ENCODE measurements at regions not wholly inside any gene's neighbourhood (a gene's known extent, or its start where the extent isn't known, plus 50 kb on each side); places are given as distances from the start of the nearest gene placed in this dataset.
"Not testable (repeated sequence)": the region's sequence is repeated elsewhere in the genome, so short reads cannot be mapped to it uniquely, and the experiment has no call there.

- no peaks in the 10 kb centered on the region for H3K9me3 Mint-ChIP-seq
- intact Hi-C loops (cut with micrococcal nuclease): no loop called here
- H3K4me1 Mint-ChIP-seq (ENCODE audit: low read depth): peaks cover 2% of the 10 kb centered on the region
- no peaks in the 10 kb centered on the region for H3K27me3 Mint-ChIP-seq
- no peaks in the 10 kb centered on the region for H3K36me3 Mint-ChIP-seq (ENCODE audit: low read depth)
- H3K27ac Mint-ChIP-seq: no peak overlapping the region
- H3K4me3 Mint-ChIP-seq: no peak overlapping the region
Measured at GRCh38 chr3:139187154-139187553, 142.5 kb upstream of the PRR23C start.

GRCh38 chr3:139187648-139188047, 143.0 kb upstream of the PRR23C start:
- H3K36me3 Mint-ChIP-seq (ENCODE audit: low read depth): no peaks in the 10 kb centered on the region

GRCh38 chr3:139189943-139190342, 145.3 kb upstream of the PRR23C start:
- Mint-ChIP-seq H3K27ac (no peak overlapping the region), H3K4me3 (no peak overlapping the region), H3K27me3 (no peaks in the 10 kb centered on the region), H3K36me3 (ENCODE audit: low read depth) (no peaks in the 10 kb centered on the region), H3K4me1 (ENCODE audit: low read depth) (no peaks in the 10 kb centered on the region), H3K9me3 (peaks cover 10% of the 10 kb centered on the region)
- intact Hi-C loops (cut with micrococcal nuclease): no loop called here

More at GRCh38 chr3:139187648-139188047, 143.0 kb upstream of the PRR23C start:
- H3K27ac Mint-ChIP-seq: no peak overlapping the region
- H3K27me3 Mint-ChIP-seq: no peaks in the 10 kb centered on the region
- intact Hi-C loops (cut with micrococcal nuclease): no loop called here
- no peak overlapping the region for H3K4me3 Mint-ChIP-seq
- no peaks in the 10 kb centered on the region for H3K4me1 Mint-ChIP-seq (ENCODE audit: low read depth)
- H3K9me3 Mint-ChIP-seq: no peaks in the 10 kb centered on the region

GRCh38 chr3:139194421-139194820, 149.4 kb upstream of the MRPS22 start:
- H3K27me3 Mint-ChIP-seq; H3K4me1 Mint-ChIP-seq (ENCODE audit: low read depth); H3K4me3 Mint-ChIP-seq; intact Hi-C loops (cut with micrococcal nuclease); H3K36me3 Mint-ChIP-seq (ENCODE audit: low read depth); H3K27ac Mint-ChIP-seq: not testable (repeated sequence)
- H3K9me3 Mint-ChIP-seq: peaks cover 32% of the 10 kb centered on the region

GRCh38 chr3:139196146-139196545, 147.7 kb upstream of the MRPS22 start:
- H3K27ac Mint-ChIP-seq; H3K4me3 Mint-ChIP-seq; H3K36me3 Mint-ChIP-seq (ENCODE audit: low read depth); intact Hi-C loops (cut with micrococcal nuclease); H3K27me3 Mint-ChIP-seq; H3K4me1 Mint-ChIP-seq (ENCODE audit: low read depth): not testable (repeated sequence)
- peaks cover 32% of the 10 kb centered on the region for H3K9me3 Mint-ChIP-seq

- Mint-ChIP-seq H3K4me3 (no peak overlapping the region), H3K27ac (no peak overlapping the region), H3K4me1 (ENCODE audit: low read depth) (no peaks in the 10 kb centered on the region), H3K36me3 (ENCODE audit: low read depth) (no peaks in the 10 kb centered on the region), H3K27me3 (no peaks in the 10 kb centered on the region), H3K9me3 (peaks cover 32% of the 10 kb centered on the region)
- intact Hi-C loops (cut with micrococcal nuclease): no loop called here
Measured at GRCh38 chr3:139197251-139197650, 146.6 kb upstream of the MRPS22 start.

- Mint-ChIP-seq H3K9me3 (peaks cover 32% of the 10 kb centered on the region), H3K4me3 (no peak overlapping the region)
Measured at GRCh38 chr3:139198186-139198585, 145.6 kb upstream of the MRPS22 start.

GRCh38 chr3:139198929-139199328, 144.9 kb upstream of the MRPS22 start:
- Mint-ChIP-seq H3K4me3 (no peak overlapping the region), H3K9me3 (peaks cover 32% of the 10 kb centered on the region), H3K36me3 (ENCODE audit: low read depth) (no peaks in the 10 kb centered on the region), H3K27ac (no peak overlapping the region), H3K4me1 (ENCODE audit: low read depth) (no peaks in the 10 kb centered on the region), H3K27me3 (no peaks in the 10 kb centered on the region)
- intact Hi-C loops (cut with micrococcal nuclease): no loop called here

More at GRCh38 chr3:139198186-139198585, 145.6 kb upstream of the MRPS22 start:
- Mint-ChIP-seq H3K27me3 (no peaks in the 10 kb centered on the region), H3K36me3 (ENCODE audit: low read depth) (no peaks in the 10 kb centered on the region), H3K4me1 (ENCODE audit: low read depth) (no peaks in the 10 kb centered on the region), H3K27ac (no peak overlapping the region)
- intact Hi-C loops (cut with micrococcal nuclease): no loop called here

GRCh38 chr3:139199421-139200010, 144.3 kb upstream of the MRPS22 start:
- intact Hi-C loops (cut with micrococcal nuclease): no loop called here

GRCh38 chr3:139201446-139202225, 142.2 kb upstream of the MRPS22 start:
- no peaks in the 10 kb centered on the region for H3K27me3 Mint-ChIP-seq
- H3K4me3 Mint-ChIP-seq: no peak overlapping the region
- no peak overlapping the region for H3K27ac Mint-ChIP-seq
- H3K36me3 Mint-ChIP-seq (ENCODE audit: low read depth): no peaks in the 10 kb centered on the region
- intact Hi-C loops (cut with micrococcal nuclease): no loop called here
- peaks cover 5% of the 10 kb centered on the region for H3K9me3 Mint-ChIP-seq
- H3K4me1 Mint-ChIP-seq (ENCODE audit: low read depth): no peaks in the 10 kb centered on the region

More at GRCh38 chr3:139199421-139200010, 144.3 kb upstream of the MRPS22 start:
- Mint-ChIP-seq H3K27me3 (no peaks in the 10 kb centered on the region), H3K27ac (no peak overlapping the region), H3K36me3 (ENCODE audit: low read depth) (no peaks in the 10 kb centered on the region), H3K9me3 (peaks cover 26% of the 10 kb centered on the region), H3K4me3 (no peak overlapping the region), H3K4me1 (ENCODE audit: low read depth) (no peaks in the 10 kb centered on the region)

GRCh38 chr3:139202226-139202958, 141.4 kb upstream of the MRPS22 start:
- no peaks in the 10 kb centered on the region for H3K4me1 Mint-ChIP-seq (ENCODE audit: low read depth)
- H3K27me3 Mint-ChIP-seq: no peaks in the 10 kb centered on the region
- no peaks in the 10 kb centered on the region for H3K9me3 Mint-ChIP-seq
- H3K27ac Mint-ChIP-seq: no peak overlapping the region
- H3K4me3 Mint-ChIP-seq: no peak overlapping the region
- H3K36me3 Mint-ChIP-seq (ENCODE audit: low read depth): no peaks in the 10 kb centered on the region
- intact Hi-C loops (cut with micrococcal nuclease): no loop called here

GRCh38 chr3:139202959-139203349, 140.9 kb upstream of the MRPS22 start:
- intact Hi-C loops (cut with micrococcal nuclease): no loop called here
- no peaks in the 10 kb centered on the region for H3K27me3 Mint-ChIP-seq
- no peak overlapping the region for H3K4me3 Mint-ChIP-seq
- H3K4me1 Mint-ChIP-seq (ENCODE audit: low read depth): no peaks in the 10 kb centered on the region
- no peaks in the 10 kb centered on the region for H3K9me3 Mint-ChIP-seq
- no peaks in the 10 kb centered on the region for H3K36me3 Mint-ChIP-seq (ENCODE audit: low read depth)
- no peak overlapping the region for H3K27ac Mint-ChIP-seq

- no peak overlapping the region for H3K27ac Mint-ChIP-seq
- H3K27me3 Mint-ChIP-seq: no peaks in the 10 kb centered on the region
- no peaks in the 10 kb centered on the region for H3K9me3 Mint-ChIP-seq
- H3K4me1 Mint-ChIP-seq (ENCODE audit: low read depth): no peaks in the 10 kb centered on the region
- intact Hi-C loops (cut with micrococcal nuclease): no loop called here
- no peaks in the 10 kb centered on the region for H3K36me3 Mint-ChIP-seq (ENCODE audit: low read depth)
- no peak overlapping the region for H3K4me3 Mint-ChIP-seq
Measured at GRCh38 chr3:139203752-139204151, 140.1 kb upstream of the MRPS22 start.

GRCh38 chr3:139204728-139205127, 139.1 kb upstream of the MRPS22 start:
- intact Hi-C loops (cut with micrococcal nuclease): no loop called here
- H3K27me3 Mint-ChIP-seq: peaks cover 2% of the 10 kb centered on the region
- H3K4me3 Mint-ChIP-seq: no peak overlapping the region
- no peaks in the 10 kb centered on the region for H3K4me1 Mint-ChIP-seq (ENCODE audit: low read depth)
- no peaks in the 10 kb centered on the region for H3K36me3 Mint-ChIP-seq (ENCODE audit: low read depth)
- H3K27ac Mint-ChIP-seq: no peak overlapping the region
- H3K9me3 Mint-ChIP-seq: no peaks in the 10 kb centered on the region

Data from dendritic cell treated with granulocyte-macrophage colony-stimulating factor and Interleukin-4, amounts not matched to agents 40 ng/mL and 50 ng/mL, for 4 days (primary cell).